ENCODE measurements at regions not wholly inside any gene's neighbourhood (a gene's known extent, or its start where the extent isn't known, plus 50 kb on each side); places are given as distances from the start of the nearest gene placed in this dataset.

GRCh38 chr3:28912120-28912885, 368.6 kb upstream of the RBMS3 start:
- no peak for DNase-seq

GRCh38 chr3:28915741-28916500, 364.9 kb upstream of the RBMS3 start:
- no peak for DNase-seq

GRCh38 chr3:28916713-28917499, 364.0 kb upstream of the RBMS3 start:
- DNase-seq, result no peak

DNA sequence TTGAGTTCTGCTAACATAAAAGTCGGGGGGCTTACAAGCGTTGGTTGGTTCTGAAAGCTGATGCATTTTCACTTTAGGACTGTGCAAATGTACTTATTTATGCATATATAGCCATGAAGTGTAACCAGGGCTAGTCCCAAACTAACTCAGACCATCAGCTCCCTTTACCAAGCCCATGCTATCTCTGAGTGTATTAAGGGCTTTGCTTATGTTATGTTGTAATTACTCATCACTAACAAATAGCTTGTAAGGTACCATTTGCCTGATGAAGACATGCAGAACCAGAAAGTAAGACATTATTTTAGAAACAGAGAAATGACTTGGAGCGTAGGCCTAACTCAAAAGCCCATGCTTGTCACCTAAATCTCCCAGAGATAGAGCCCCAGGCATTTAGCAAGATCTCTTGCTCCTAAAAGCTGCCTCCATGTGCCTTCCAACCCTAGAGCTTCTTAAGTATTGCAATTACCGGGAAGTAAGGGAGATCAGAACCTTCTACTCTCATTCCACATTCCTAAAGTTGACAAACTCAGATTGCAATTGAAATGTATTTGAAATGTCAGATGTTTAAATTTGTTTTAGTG, 362.9 kb upstream of the RBMS3 start:
- no peak for DNase-seq

GRCh38 chr3:28922376-28922775, 358.5 kb upstream of the RBMS3 start:
- no peak for DNase-seq

DNA sequence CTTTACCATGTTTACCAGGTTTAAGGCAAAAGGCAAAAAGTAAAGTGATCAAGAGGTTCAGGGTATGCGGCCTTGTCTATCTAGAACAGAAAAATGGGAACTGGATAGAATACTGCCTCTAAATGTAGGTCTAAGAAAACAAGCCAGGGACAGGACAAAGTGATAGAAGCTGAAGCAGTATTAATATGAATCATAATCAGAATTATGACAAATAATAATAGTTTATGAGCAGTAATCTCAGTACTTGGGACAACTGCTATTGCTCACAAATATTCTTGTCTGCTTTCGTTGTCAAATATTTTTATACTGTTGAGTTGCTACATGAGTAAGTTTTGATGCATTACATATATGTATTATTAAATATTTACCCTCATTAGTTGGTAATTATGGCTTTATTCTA, 356.9 kb upstream of the RBMS3 start:
- no peak for DNase-seq

GRCh38 chr3:28924744-28925360, 356.0 kb upstream of the RBMS3 start:
- no peak for DNase-seq

- no peak for DNase-seq
Observed at GRCh38 chr3:28933337-28933736, 347.5 kb upstream of the RBMS3 start.

DNA sequence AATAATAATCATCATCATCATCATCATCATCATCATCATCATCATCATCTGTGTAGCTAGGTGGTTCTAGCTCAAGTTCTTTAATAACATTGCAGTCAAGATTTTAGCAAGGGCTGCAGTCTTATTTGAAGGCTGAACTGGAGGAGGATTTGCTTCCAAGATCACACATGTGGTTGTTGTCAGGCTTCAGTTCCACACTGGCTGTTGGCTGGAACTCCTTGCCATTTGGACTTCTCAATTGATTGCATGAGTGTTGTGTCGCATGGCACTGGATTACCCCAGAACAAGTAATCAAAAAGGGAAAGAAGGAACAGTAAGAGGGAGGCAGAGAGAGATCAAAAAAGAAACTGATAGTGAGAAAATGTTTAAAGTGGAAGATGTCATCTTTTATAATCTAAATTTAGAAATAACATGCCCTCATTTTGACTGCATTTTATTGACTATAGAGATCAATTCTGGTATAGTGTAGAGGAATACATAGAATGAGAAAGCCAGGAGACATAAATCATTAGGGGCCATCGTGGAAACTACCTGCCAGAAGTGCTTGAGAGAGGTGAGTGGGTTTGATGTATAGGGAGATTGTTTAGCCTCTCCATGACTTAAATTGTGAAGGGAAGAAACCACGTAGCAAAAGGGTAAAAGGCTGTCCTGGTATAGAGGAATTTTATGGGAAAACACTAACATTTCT, 346.6 kb upstream of the RBMS3 start:
- DNase-seq, result no peak

- DNase-seq, result no peak
Observed at GRCh38 chr3:28935146-28935545, 345.7 kb upstream of the RBMS3 start.

DNA sequence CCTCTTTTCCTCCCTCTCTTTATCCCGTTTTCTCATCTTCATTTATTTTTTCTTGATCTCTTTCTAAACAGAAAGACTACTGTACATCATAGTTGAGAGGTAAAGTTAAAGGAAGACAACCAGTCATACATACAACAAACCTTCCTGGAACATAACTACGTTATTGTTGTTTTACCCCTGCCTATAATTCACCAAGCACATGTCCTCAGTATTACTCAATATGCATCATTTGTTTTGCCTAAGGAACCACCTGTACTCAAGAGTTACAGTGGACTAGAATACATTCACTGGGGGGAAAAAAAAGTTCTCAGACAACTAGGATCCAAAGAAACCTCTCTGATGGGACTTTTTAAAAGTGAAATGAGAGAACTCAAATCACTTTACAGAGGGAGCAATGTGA, 344.7 kb upstream of the RBMS3 start:
- DNase-seq, result no peak

DNA sequence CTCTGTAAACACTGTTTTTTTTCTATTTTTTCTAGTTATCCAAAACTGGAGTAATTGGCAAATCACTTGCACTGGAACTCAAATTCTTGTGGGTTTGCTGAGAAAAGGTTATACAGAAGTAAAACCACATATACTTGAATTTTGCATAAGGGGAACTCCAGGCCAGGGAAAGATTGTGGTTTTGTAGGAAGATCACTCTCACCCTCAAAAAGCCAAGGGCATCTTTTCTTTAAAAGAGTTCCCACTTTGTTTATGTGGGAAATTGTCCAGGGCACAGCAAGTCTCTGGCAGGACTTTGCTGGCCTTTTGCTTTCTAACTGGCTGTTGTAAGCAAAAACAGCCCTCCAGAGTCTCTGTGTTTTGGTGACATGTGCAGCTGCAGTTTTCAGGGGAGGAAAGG, 340.3 kb upstream of the RBMS3 start:
- no peak for DNase-seq

- DNase-seq, result no peak
Observed at GRCh38 chr3:28940994-28941393, 339.9 kb upstream of the RBMS3 start.

DNA sequence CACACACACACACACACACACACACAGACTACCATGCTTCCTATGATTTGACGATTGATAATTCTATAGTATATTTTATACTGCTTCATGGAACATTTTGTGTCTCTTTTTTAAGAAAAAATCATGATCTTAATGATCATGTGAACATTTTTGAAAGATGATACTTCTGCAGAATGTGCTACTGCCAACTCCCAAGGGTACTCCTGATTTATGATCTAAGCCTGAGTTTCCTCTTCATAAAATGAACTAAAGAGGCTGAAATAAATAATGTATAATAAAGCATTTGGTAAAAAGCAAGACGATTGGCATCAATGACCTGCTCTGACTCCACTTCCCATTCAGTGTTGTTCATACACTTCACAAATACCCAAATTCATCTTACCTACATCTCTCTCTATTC, 333.8 kb upstream of the RBMS3 start:
- no peak for DNase-seq

GRCh38 chr3:28947751-28948150, 333.1 kb upstream of the RBMS3 start:
- DNase-seq, result no peak

DNA sequence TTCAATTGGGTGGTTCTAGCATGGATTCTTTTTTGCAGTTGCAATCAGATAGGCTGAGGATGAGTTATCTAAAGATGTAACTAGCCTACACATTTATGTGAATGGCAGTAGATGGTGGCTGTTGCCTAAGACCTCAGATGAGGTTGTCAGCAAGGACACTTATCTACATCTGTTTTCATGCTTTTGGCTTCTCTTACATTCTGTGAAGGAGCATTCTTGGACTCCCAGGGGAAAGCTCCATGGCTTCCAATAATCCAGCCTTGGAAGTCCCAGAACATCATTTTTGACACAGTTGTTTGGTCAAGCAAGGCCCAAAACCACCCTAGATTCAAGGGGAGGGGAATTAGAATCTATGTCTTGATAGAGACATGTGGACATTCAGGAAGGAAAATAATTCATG, 332.2 kb upstream of the RBMS3 start:
- no peak for DNase-seq

- DNase-seq, result no peak
Observed at GRCh38 chr3:28949580-28949979, 331.3 kb upstream of the RBMS3 start.

- DNase-seq, result no peak
Observed at GRCh38 chr3:28950614-28951013, 330.3 kb upstream of the RBMS3 start.

DNA sequence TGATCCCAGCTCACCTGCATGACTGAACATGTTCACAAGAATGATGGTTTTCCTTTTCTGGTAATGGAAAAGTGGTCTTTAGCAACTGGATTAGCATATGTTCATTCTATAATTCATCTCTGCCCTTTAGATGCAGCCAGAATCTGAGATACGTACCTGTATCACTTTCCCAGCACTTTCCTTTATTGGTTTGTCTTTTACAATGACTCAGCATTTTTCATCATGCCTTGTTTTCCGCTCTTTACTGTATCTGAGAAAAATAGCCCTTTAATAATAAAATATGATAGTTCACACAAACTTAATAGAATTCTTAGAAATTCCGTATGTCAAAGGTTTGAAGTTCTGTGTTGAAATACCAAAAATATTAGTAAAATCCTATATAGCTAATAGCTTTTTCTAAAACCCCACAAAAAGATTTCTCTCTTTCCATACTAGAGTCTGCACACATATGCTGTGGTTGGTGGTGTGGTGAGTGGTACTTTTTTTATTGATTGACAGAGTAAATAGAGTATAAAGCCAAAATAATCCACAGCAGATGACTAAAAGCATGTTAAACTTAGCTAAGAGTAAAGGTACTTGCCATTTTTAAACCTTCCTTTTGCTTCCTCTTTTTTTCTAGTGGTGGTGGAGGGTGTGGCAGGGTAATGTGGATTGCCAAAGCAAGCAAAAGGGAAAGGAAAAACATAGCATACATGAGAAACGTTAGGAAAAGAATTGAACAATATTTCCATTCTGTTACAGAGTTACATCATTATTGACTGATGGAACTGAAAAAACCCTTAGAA, 328.9 kb upstream of the RBMS3 start:
- no peak for DNase-seq

GRCh38 chr3:28958656-28959055, 322.2 kb upstream of the RBMS3 start:
- no peak for DNase-seq

DNA sequence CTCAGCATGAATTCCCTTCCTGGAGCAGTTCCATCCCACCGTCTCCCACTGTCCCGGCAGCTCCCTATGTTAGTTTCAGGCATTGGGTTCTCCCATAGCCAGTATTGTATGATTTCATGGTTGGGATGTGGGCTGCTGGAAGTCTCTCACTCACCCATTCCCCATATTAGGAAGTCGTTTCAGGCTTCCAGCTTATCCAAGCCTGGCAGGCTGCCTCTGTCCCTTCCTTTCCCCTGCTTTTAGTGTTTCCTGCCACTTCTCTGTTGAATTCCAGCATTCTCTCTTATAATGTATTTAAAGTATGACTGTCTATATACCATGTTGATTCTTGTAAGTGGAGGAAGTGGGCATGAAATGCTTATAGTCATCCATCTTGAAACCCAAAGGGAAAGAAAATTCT, 309.7 kb upstream of the RBMS3 start:
- no peak for DNase-seq
